ENCODE measurements at regions not wholly inside any gene's neighbourhood (a gene's known extent, or its start where the extent isn't known, plus 50 kb on each side); places are given as distances from the start of the nearest gene placed in this dataset.

DNA sequence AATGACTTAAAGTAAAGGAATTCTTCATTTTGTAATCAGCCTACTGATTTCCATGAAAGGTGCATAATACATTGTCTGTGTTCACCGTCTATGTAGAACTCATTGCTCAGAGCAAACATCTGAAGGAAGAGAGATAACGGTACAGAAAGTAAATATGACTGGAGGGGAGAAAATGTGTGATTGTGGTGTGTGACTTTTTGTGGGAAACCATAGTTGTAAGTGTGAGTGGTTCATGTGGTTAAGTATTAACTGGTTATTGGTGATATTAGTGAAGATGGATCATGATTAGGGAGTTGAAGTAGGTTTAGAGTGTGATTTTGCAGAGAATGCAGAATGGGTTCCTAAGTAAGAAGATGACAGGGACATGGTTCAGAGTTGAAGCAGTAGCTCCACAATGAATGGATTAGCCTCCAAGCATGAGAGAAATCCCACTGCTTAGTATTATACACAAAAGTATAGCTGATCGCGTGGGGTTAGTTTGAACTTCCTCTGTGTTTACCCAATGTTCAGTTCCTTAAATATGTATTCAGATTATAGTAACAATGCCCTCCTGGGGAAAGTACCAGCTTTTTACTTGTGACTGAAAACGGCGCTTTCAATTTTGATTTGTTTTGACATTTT, 368.9 kb downstream of the UTRN start (continued):
- TF ChIP-seq, protein P1, sequence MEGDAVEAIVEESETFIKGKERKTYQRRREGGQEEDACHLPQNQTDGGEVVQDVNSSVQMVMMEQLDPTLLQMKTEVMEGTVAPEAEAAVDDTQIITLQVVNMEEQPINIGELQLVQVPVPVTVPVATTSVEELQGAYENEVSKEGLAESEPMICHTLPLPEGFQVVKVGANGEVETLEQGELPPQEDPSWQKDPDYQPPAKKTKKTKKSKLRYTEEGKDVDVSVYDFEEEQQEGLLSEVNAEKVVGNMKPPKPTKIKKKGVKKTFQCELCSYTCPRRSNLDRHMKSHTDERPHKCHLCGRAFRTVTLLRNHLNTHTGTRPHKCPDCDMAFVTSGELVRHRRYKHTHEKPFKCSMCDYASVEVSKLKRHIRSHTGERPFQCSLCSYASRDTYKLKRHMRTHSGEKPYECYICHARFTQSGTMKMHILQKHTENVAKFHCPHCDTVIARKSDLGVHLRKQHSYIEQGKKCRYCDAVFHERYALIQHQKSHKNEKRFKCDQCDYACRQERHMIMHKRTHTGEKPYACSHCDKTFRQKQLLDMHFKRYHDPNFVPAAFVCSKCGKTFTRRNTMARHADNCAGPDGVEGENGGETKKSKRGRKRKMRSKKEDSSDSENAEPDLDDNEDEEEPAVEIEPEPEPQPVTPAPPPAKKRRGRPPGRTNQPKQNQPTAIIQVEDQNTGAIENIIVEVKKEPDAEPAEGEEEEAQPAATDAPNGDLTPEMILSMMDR (CRISPR knock-in tag; IDR thresholded peaks at IDR 0.05): no peak
- peak; percentile 98 for TF ChIP-seq FOXA3 (CRISPR knock-in tag; IDR thresholded peaks at IDR 0.05)
- no peak for TF ChIP-seq EED (CRISPR knock-in tag; IDR thresholded peaks at IDR 0.05)
- no peak for TF ChIP-seq RBAK (CRISPR knock-in tag; IDR thresholded peaks at IDR 0.05)
- TF ChIP-seq, protein P2, sequence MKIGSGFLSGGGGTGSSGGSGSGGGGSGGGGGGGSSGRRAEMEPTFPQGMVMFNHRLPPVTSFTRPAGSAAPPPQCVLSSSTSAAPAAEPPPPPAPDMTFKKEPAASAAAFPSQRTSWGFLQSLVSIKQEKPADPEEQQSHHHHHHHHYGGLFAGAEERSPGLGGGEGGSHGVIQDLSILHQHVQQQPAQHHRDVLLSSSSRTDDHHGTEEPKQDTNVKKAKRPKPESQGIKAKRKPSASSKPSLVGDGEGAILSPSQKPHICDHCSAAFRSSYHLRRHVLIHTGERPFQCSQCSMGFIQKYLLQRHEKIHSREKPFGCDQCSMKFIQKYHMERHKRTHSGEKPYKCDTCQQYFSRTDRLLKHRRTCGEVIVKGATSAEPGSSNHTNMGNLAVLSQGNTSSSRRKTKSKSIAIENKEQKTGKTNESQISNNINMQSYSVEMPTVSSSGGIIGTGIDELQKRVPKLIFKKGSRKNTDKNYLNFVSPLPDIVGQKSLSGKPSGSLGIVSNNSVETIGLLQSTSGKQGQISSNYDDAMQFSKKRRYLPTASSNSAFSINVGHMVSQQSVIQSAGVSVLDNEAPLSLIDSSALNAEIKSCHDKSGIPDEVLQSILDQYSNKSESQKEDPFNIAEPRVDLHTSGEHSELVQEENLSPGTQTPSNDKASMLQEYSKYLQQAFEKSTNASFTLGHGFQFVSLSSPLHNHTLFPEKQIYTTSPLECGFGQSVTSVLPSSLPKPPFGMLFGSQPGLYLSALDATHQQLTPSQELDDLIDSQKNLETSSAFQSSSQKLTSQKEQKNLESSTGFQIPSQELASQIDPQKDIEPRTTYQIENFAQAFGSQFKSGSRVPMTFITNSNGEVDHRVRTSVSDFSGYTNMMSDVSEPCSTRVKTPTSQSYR (CRISPR knock-in tag; IDR thresholded peaks at IDR 0.05; ENCODE audit: borderline replicate concordance): peak; percentile 54; the same call in 1 of the 2 replicates
- TF ChIP-seq ZNF329 (CRISPR knock-in tag; IDR thresholded peaks at IDR 0.05; ENCODE audit: low read depth): no peak
- no peak for TF ChIP-seq ZNF3 (CRISPR knock-in tag; IDR thresholded peaks at IDR 0.05)
- TF ChIP-seq ZKSCAN8 (CRISPR knock-in tag; IDR thresholded peaks at IDR 0.05; ENCODE audit: borderline replicate concordance): 0 out of 2 replicates have a peak, but pooled peaks have one; percentile 55
- TF ChIP-seq SRF (IDR thresholded peaks at IDR 0.05; ENCODE audit: low read depth, low read length): no peak

Measured in HepG2 (cell line).